ENCODE measurements at regions not wholly inside any gene's neighbourhood (a gene's known extent, or its start where the extent isn't known, plus 50 kb on each side); places are given as distances from the start of the nearest gene placed in this dataset.
"Not testable (repeated sequence)": the region's sequence is repeated elsewhere in the genome, so short reads cannot be mapped to it uniquely, and the experiment has no call there.

DNA sequence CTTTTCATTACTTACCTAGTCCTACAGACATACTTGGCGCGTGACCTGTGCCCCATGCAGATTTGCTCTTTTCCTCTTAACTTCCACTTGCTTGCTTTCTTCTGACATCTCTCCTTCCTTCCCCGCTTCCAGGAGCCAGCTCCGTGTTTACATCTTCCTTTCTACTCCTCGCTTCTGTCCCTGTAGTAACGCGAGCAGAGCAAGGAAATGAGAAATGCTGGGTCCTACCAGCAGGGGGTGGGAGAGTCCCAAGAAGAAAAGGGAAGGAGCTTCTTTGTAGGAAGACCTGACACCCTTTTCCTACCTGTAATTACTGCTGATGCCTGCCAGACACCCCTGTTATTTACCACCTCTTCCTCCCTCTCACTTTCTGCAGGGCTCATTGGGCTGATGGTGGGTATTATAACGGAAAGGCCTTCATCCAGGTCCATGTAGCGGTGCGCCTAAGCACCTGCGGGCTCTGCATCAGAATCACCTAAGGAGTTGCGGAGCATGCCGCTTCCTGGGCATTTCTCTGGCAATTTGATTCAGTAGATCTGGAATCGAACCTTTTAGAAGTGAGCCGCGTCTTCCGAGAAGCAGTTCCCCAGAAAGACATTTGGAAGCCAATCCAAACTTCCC, 1260.8 kb upstream of the WWC1 start:
- FAIRE-seq (no peak), DNase-seq (ENCODE audit: insufficient read length, low spot score) (no peak)

DNA sequence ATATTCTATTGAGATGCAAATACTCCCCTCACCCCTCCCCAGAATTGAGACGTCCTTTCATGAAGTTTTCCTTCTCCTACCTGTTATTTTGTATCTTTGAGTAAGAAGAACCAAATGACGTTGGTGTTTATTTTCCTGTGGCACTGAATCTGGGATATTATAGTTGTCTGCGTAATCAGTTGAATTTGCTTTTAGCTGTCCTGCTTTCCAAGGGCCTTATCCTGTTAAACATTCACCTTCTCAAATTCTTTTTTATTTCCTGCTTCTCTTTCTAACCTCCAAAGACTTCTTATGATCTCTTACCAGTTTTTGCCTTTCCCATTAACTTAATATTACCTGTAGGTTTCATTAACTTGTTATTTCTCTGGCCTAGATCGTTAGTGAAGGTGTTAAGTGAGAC, 1254.9 kb upstream of the WWC1 start:
- FAIRE-seq (no peak), DNase-seq (ENCODE audit: insufficient read length, low spot score) (no peak)

DNA sequence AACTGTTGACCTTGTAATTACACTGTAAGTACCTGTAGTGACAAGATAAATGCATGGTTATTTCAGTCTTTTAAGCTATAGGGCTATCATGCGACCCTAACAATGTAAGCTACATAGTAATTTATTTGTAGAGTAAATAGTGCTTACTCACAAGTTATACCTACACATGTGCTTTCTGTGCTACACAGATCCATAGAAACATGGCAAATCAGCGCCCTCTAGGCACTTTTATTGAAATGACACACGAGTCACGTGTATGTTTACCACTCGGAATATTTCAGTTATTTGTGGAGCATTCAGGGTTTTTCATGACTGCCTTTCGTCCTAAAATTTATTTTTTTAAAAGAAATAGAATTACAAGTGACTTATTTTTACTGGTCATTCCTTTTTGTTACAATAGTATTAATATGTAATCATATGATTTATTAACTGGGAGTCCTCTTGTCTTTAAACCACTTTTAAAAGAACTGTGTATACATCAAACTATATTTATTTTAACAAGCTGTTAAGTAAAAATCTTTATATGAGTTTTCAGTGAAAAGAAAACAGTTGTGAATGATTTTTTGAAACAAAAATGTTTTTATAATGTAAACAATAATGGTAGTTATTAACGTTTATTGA, 1242.3 kb upstream of the WWC1 start:
- no peak for DNase-seq (ENCODE audit: insufficient read length, low spot score)
- FAIRE-seq: no peak

DNA sequence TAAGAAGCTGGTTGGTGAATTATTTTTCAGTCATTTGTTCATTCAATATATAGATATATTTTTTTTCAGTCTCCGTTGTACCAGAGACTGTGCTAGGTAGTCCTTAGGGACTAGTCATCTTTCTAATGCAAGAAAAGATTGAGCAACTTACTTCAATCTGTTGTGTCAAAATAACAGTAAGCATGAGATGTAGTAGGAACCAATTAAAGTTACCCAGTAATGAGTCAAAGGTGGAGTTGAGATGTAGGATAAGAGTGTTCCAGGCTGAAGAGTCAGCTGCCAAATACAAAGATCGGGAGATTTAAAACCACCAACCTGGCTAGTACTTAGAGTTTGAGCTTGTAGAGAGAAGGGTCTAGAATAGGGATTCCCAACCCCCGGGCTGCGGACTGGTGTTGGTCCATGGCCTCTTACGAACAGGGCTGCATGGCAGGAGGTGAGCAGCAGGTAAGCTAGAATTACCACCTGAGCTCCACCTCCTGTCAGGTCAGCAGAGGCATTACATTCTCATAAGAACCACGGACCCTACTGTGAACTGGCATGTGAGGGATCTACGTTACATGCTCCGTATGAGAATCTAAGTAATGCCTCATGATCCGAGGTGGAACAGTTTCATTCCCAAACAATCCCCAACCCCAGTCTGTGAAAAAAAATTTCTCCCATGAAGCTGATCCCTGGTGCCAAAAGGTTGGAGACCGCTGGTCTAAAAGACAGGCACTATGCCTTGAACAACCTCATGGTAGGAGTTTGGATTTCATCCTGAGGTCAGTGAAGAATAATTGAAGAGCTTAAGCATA, 1241.5 kb upstream of the WWC1 start:
- DNase-seq (ENCODE audit: insufficient read length, low spot score) (no peak), FAIRE-seq (no peak)

DNA sequence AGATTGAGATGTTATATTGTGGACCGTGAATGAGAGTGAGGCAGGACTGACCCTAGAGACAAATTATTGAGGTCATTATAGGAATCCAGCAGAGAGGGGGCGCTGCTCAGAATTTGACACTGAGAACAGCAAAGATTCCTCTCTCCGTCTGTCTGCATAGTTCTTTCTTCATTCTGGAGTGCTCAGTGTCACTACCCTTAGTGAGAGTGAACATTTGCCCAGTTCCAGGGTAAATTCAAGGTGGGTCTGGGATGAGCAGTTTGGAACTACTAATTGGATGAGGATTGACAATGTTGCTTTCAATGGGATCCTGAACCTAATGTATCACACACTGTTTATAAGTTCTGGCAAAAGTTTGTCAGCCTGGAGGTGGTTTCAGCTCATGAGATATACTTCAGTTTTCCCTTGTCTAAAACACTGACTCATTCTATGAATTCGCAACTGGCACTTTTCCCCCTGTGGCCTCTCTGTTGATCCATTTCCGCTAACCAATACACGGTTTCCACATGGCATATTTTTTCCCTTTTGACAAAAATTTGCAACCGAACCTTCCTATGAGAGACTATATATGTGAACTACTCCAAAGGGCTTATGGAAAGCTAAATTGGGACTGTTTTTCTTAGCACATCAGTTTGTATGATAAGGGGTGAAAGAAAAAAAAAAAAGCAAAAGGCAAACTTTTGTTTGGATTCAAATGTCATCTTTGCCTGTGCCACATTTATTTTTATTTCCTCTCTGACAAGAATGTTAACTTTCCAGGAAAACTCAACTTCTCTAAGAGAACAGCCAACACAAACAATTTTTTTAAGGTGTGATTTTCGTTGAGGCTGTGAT, 1240.7 kb upstream of the WWC1 start:
- FAIRE-seq (no peak), DNase-seq (ENCODE audit: insufficient read length, low spot score) (no peak)

DNA sequence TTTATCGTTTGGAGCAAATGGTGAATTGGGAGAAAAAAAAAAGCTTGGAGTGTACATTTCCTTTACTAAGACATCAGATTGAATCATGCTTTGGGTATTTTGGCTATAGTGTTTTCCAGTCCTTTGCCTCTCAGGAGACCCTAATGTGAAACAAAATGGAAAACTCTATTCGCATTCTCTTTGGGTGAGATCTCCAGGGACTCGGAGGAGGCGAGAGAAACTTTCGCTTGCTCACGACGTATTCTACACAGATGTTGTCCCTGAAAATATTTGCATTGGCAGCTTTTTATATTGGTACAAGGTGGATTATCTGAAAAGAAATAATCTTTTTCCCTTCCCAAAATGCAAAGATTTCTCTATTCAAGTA, 1240.1 kb upstream of the WWC1 start:
- FAIRE-seq: no peak
- DNase-seq (ENCODE audit: insufficient read length, low spot score): no peak

DNA sequence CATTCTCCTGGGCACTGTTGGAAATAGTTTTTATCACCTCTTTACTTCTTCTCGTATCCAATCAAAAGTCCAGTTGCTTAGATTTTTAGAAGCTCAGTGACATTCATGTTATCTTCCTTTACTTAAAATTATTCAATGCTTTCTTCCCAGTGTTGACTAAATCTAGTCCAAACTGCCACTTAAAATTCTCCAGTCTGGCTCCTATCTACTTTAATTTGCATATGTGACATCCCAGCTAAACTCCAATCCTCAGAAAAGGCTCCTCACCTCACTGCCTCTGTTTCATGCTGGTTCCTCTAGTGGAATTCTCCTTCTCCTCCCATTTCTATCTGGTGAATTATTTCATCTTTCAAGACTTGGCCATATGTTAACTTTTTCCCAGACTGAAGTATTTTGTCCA, 1238.7 kb upstream of the WWC1 start:
- FAIRE-seq (no peak), DNase-seq (ENCODE audit: insufficient read length, low spot score) (no peak)

DNA sequence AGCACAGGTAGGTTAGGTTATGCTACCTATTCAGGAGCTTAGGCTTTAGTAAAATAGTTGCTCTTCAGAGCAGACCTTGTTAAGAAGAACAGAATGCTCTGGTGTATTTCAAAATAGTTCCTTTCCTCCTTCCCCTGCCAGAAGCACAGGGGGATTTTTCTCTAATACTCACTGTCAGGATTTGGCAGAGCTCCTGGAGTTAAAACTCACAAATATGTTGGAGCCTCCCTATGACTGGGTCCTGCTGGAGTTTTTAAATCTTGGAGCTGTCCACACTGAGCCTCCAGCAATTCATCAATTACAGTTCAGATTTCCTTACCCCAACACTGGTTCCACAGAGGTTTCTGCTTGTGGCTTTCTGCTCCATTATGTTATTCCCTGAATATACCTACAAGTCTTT, 1233.8 kb upstream of the WWC1 start:
- no peak for FAIRE-seq
- DNase-seq (ENCODE audit: insufficient read length, low spot score): no peak

DNA sequence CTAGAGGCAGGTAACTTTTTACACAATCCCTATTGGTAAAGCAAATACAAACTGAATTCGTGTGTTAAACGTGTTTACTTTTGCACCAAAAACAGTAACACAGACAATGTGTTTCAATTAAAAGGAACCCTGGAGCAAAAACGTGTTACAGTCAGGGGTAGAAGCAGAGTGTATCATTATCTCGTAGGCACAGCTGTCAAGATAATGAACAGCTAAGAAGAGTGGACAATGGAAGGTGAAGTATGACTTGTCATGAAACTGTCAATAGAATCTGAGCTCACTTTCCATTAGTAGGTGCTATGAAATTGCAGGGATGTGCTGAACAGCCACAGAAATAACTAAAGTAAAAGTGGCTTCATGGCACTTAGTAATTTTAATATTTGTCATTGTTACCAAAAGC, 1229.8 kb upstream of the WWC1 start:
- DNase-seq (ENCODE audit: insufficient read length, low spot score): no peak
- no peak for FAIRE-seq

DNA sequence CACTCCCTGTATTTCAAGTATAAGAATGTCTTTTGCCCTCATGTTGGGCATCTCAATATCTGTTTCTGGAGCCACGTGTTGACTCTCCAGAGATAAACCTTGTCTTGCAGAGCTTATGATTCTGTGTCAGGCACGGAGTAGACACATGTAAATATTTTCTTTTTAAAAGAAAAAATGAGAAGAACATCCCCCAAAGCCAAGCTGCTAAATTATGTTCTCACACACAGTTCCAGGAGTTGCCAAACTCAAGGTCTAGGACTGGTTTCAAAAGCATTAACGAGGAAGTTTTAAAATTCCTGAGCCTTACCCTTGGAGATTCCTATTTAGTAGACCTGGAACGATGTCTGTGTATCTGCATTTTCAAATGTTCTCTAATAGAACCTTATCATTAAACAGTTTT, 1228.3 kb upstream of the WWC1 start:
- DNase-seq (ENCODE audit: insufficient read length, low spot score) (no peak), FAIRE-seq (no peak)

DNA sequence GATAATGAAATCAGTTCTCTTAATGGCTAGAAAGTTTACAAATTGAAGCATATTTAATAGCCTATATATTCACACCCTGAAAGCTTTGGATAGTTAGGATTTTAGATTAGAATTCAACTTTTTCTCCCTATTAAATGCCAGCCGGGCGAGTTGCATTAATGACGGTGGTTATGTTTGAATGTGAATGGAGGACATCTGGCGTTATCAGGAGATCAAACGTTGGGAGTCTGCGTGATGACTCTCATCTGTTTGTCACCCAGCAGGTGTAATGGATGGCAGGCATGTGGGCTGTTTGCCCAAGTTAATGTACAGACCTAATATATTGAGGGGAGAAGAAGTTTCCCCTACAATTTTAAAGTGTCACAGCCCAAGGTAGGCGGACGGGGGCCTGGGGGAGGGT, 1227.7 kb upstream of the WWC1 start:
- no peak for FAIRE-seq
- DNase-seq (ENCODE audit: insufficient read length, low spot score): no peak

DNA sequence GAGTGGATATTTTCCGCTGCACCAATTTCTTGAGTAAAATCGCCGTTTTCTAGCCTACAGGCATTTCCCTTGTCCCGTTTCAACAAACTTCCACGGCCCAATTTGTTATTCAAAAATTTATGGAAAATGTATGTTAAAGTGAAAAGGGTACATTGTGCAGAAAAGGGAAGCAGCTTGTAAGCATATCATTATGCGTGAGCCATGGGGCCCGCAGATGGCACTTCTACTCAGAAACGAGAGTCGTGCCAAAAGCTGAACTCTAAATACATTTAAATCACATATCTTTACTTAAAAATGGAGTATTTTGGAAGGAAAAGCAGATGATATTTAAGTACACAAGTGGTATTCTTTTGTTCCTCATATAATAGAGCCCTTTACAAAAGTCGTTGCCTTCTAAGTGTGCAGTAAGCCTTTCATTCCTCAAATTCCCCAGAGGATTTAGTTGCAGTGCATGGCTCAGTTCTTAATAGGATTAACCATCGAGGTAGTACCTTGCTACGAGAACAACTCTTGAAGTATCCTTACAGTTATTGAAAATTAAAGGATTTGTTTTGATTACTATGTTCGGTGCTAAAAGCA, 1227.2 kb upstream of the WWC1 start:
- FAIRE-seq (no peak), DNase-seq (ENCODE audit: insufficient read length, low spot score) (no peak)

DNA sequence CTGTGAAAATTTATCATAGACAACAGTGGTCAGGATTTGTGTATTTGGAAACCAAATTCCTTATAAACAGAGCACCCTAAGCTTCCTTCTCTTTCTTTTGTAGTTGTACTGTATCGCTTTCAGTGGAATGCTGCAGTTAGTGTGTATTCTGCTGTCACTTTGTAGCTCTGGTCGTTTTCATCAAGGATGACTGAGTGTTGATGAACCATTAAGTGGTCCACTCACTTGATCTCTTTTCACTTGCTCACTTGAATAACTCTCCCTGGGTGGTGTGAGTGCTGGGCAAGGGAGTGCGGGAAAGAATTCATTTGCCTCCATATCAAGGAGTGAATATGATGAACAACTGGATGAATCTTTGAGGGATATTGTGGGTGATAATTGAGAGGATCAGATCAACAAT, 1225.7 kb upstream of the WWC1 start:
- no peak for DNase-seq (ENCODE audit: insufficient read length, low spot score)
- no peak for FAIRE-seq

DNA sequence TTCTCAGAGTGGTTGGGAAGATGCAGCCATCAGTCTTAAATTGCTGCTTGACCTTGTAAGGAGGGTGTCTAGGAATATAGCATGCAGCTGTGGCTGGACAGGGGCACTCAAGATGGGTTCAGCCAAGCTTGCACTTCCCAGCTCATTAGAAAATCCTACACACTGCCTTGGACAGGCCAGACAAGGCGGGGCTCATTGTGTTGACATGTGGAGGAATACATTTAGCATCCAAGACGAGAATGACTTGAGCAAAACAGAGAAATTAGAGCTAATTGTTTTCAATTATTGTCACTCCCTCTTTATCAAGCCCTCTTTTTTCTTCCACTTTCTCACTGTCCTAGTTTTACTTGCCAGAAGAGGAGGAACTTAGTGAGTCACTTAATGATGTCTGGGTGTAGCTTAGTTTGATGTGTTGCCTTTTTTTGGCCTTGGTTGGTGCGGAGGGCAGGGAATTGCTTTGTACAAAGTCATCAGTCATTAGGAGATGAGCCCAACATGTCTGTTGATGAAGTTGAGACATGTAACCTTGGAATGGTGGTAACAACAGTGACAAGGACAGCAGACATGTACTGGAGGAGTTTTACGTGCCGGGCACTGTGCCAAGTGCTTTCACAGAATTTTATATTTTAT, 1219.3 kb upstream of the WWC1 start:
- DNase-seq (ENCODE audit: insufficient read length, low spot score) (no peak), FAIRE-seq (no peak)

DNA sequence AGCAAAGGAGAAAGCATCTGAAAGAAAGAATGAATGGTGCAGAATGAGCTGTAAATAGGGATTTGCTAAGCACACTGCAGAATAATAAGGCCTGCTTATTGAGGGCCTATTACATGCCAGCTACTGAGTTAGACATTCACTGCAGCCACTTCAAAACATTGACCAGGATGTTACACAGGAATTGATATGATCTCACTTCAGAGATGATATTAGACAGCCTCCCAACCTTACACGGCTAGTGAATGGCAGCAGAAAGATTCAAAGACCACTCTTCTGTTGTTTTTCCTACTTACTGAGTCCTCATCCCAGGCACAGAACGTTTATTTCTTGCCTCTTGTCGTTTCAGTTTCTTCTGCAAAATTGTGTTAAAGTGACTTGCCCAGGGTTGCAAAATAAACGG, 1209.9 kb upstream of the WWC1 start:
- FAIRE-seq (no peak), DNase-seq (ENCODE audit: insufficient read length, low spot score) (no peak)

DNA sequence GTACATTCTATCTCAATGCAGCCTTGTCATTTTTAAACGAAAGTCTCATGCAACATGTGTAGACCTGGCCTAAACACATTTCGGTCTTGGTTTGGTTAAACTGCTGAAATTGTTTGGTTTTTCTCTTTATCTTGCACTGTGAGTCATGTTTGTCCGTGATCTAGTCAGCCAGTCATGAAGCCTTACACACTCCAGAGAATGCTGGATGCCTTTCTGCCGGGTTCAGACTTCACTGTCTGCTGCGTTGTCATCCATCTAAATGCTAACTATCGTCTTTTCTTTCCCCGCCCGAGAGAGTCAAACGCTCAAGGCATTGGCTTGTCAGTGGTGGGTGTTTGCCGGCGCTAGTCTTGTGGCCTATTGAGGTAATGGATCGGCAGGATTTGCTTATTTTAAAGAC, 1194.6 kb upstream of the WWC1 start:
- FAIRE-seq (no peak), DNase-seq (ENCODE audit: insufficient read length, low spot score) (no peak)

DNA sequence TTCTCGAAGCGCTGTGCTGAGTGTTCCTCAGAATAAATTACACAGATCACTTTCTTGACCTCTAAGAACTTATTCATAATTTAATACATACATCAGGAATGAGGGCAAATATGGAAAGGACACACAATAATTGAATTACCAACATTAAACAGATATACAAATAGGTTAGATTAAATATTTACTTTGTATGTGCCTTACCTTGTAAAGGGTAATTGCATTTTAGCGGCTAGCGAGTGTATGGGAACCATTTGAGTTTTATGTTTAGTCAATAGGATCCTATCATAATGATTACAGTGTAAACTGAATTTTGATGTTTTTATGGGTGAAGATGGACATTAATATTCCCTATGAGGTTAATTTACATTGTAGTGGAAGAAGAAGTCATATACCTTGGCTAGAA, 1187.1 kb upstream of the WWC1 start:
- DNase-seq (ENCODE audit: insufficient read length, low spot score): no peak
- no peak for FAIRE-seq

DNA sequence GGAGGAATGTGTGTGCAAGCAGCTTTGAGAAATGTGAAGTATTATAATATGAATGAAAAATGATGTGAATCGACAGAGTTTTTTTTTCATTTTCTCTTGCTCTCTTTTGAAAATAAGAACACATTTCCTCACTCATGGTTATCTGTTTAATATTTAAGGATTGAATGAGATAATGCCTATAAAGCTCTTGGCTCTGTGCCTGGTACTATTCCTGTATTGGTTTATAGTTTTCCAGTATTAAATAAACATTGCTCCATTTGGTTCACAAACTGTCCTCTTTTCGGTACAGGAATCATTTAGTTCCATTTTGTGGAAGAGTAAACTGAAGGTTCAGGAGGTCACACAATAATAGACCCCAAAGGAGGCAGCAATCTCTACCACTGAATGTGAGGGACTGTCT, 1185.5 kb upstream of the WWC1 start:
- FAIRE-seq (no peak), DNase-seq (ENCODE audit: insufficient read length, low spot score) (no peak)

DNA sequence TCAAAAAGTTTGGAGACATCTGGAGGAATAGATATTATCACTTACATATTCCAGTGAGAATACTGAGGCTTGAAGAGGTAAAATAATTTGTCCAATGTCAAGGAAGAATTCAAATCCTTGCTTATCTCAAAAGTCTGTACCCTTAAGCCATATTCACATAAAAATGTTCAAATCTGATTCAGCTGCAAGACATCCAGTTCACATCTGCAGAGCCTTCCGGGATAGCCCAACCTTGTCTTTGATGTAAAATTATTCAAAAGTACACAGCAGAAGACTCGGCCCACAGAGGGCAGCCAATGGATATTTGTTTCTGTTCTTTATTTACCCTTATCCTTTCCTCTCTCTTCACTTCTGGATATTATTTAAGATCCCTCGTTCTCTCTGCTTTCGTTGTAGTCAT, 1183.8 kb upstream of the WWC1 start:
- DNase-seq (ENCODE audit: insufficient read length, low spot score): no peak
- FAIRE-seq: no peak

DNA sequence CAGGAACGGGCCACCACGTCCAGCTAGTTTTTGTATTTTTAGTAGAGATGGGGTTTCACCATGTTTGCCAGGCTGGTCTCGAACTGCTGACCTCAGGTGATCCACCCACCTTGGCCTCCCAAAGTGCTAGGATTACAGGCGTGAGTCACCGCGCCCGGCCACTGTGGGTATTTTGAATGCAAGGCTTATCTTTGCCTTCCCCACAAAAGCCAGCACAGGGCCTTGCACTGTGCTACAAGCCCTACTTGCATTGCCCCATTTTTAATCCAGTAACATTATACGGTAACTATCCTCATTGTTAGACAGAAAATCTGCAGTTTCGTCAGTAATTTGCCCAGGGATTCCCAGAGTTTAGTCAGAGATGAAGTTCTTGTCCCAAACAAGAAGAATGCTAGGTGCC, 1183.2 kb upstream of the WWC1 start:
- FAIRE-seq; DNase-seq (ENCODE audit: insufficient read length, low spot score): not testable (repeated sequence)

DNA sequence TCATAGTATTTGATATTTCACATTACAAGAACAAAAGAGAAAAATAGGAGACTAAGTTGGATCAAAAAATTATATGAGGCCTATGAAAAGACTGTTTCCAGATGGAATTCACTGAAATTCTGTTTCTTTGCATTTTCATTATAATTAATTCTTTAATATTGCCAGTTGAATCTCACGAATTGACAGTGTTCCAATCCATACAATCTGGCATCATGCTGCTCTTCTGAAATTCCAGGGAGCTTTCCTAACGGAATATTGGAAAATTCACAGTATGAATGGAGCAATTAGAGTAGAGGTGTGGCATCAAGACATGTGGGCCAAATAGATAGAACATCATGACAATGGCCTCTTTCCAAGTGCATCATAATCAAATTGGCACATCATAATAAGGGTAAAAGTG, 1178.9 kb upstream of the WWC1 start:
- DNase-seq (ENCODE audit: insufficient read length, low spot score): no peak
- FAIRE-seq: no peak
